GM23338 (cell line): ENCODE measurements at regions not wholly inside any gene's neighbourhood (a gene's known extent, or its start where the extent isn't known, plus 50 kb on each side); places are given as distances from the start of the nearest gene placed in this dataset.
"Not testable (repeated sequence)": the region's sequence is repeated elsewhere in the genome, so short reads cannot be mapped to it uniquely, and the experiment has no call there.

Experiments
- ATAC-seq: fragments of 200-7000 bp; cut with Tn5 transposase; 3 replicates; pipeline ENCODE4 v1.9.1; 2020
- DNase-seq: peaks from one replicate; pipeline ENCODE4 v3.0.0-alpha.2; 2015; ENCODE audit warnings: low spot score
- H2AFZ ChIP-seq: fragments of 200-600 bp; sonication (generic); 2 replicates; pipeline ENCODE4 v1.8.0; 2016; ENCODE audit warnings: antibody characterized with exemption, mild to moderate bottlenecking, moderate library complexity
- H3F3A ChIP-seq: fragments of 200-600 bp; sonication (generic); replicated peaks from 2 replicates; pipeline ENCODE4 v1.8.0; 2017; ENCODE audit warnings: antibody characterized with exemption, mixed run types, low read depth
- H3K27ac ChIP-seq: fragments of 200-600 bp; sonication (generic); 2 replicates; pipeline ENCODE4 v1.6.1; 2016; ENCODE audit warnings: low read depth
- H3K27me3 ChIP-seq: fragments of 200-600 bp; sonication (generic); 2 replicates; pipeline ENCODE4 v1.8.0; 2016; ENCODE audit warnings: mild to moderate bottlenecking, mixed run types, moderate library complexity; ENCODE audit not compliant: insufficient read depth
- H3K36me3 ChIP-seq: fragments of 200-600 bp; sonication (generic); 2 replicates; pipeline ENCODE4 v1.8.0; 2016; ENCODE audit warnings: mild to moderate bottlenecking; ENCODE audit not compliant: insufficient read depth
- H3K4me1 ChIP-seq: fragments of 200-600 bp; sonication (generic); 2 replicates; pipeline ENCODE4 v1.8.0; 2016; ENCODE audit warnings: mild to moderate bottlenecking, moderate library complexity; ENCODE audit not compliant: insufficient read depth
- H3K4me2 ChIP-seq: fragments of 200-600 bp; sonication (generic); 2 replicates; pipeline ENCODE4 v1.7.1; 2017; ENCODE audit warnings: mixed run types
- H3K4me3 ChIP-seq: fragments of 200-600 bp; sonication (generic); 2 replicates; pipeline ENCODE4 v1.6.1; 2016; ENCODE audit warnings: mixed run types
- H3K79me2 ChIP-seq: fragments of 200-600 bp; sonication (generic); replicated peaks from 2 replicates; pipeline ENCODE4 v1.8.0; 2017; ENCODE audit warnings: mild to moderate bottlenecking; ENCODE audit not compliant: insufficient read depth
- H3K9me2 ChIP-seq: fragments of 200-600 bp; sonication (generic); 2 replicates; pipeline ENCODE4 v1.8.0; 2017; ENCODE audit not compliant: insufficient read depth
- H4K20me1 ChIP-seq: fragments of 200-600 bp; sonication (generic); replicated peaks from 2 replicates; pipeline ENCODE4 v1.8.0; 2017; ENCODE audit warnings: mild to moderate bottlenecking; ENCODE audit not compliant: insufficient read depth
- H3K27ac Mint-ChIP-seq: 2 replicates; pipeline ENCODE4 v1.8.0; 2020; ENCODE audit warnings: inconsistent platforms, mild to moderate bottlenecking, moderate library complexity, mixed read lengths
- H3K27me3 Mint-ChIP-seq: 3 replicates; pipeline ENCODE4 v1.8.0; 2022; ENCODE audit warnings: low read depth, mild to moderate bottlenecking, moderate library complexity, mixed read lengths, inconsistent platforms; ENCODE audit not compliant: insufficient read depth, poor library complexity
- H3K36me3 Mint-ChIP-seq: 3 replicates; pipeline ENCODE4 v1.8.0; 2021; ENCODE audit warnings: low read depth, mild to moderate bottlenecking, inconsistent platforms, moderate library complexity, mixed read lengths
- H3K4me1 Mint-ChIP-seq: 3 replicates; pipeline ENCODE4 v1.8.0; 2020; ENCODE audit warnings: mild to moderate bottlenecking, inconsistent platforms, mixed read lengths
- H3K4me3 Mint-ChIP-seq: 3 replicates; pipeline ENCODE4 v1.8.0; 2021; ENCODE audit warnings: moderate library complexity, mild to moderate bottlenecking, inconsistent platforms, mixed read lengths
- H3K9me3 Mint-ChIP-seq: 3 replicates; pipeline ENCODE4 v1.8.0; 2020; ENCODE audit warnings: moderate library complexity, mild to moderate bottlenecking, inconsistent platforms, mixed read lengths
- EZH2 ChIP-seq: fragments of 200-600 bp; sonication (generic); IDR thresholded peaks from one replicate; pipeline ENCODE4 v1.8.0; 2017; ENCODE audit warnings: antibody characterized with exemption, mild to moderate bottlenecking, low read depth; ENCODE audit not compliant: unreplicated experiment
- JUNB ChIP-seq: IDR thresholded peaks from one replicate; pipeline ENCODE4 v1.6.1; 2016; ENCODE audit warnings: antibody characterized with exemption; ENCODE audit not compliant: unreplicated experiment
- STAT1 ChIP-seq: IDR thresholded peaks from one replicate; pipeline ENCODE4 v1.6.1; 2016; ENCODE audit warnings: antibody characterized with exemption; ENCODE audit not compliant: unreplicated experiment
- ZNF114 ChIP-seq: fragments of 250-450 bp; sonication (Bioruptor Pico); IDR thresholded peaks from 2 replicates; pipeline ENCODE4 v1.5.0; 2020; ENCODE audit warnings: mild to moderate bottlenecking, moderate library complexity
- TF ChIP-seq, protein P1 (sequence below): IDR thresholded peaks from one replicate; pipeline ENCODE4 v1.6.1; 2018; ENCODE audit warnings: antibody characterized with exemption; ENCODE audit not compliant: unreplicated experiment
- TF ChIP-seq, protein P2 (sequence below): IDR thresholded peaks from 2 replicates; pipeline ENCODE4 v1.6.1; 2016; ENCODE audit warnings: antibody characterized with exemption
- TF ChIP-seq, protein P3 (sequence below), 2 experiments: fragments of 200-600 bp in 1 of 2; sonication (generic) in 1 of 2; conservative IDR thresholded peaks; 2 replicates each; pipeline versions ENCODE4 v1.5.1 to v1.6.1; 2016 to 2017; ENCODE audit warnings: antibody characterized with exemption in 2 of 2, low read depth in 2 of 2, mild to moderate bottlenecking in 2 of 2, moderate library complexity in 1 of 2

DNA sequence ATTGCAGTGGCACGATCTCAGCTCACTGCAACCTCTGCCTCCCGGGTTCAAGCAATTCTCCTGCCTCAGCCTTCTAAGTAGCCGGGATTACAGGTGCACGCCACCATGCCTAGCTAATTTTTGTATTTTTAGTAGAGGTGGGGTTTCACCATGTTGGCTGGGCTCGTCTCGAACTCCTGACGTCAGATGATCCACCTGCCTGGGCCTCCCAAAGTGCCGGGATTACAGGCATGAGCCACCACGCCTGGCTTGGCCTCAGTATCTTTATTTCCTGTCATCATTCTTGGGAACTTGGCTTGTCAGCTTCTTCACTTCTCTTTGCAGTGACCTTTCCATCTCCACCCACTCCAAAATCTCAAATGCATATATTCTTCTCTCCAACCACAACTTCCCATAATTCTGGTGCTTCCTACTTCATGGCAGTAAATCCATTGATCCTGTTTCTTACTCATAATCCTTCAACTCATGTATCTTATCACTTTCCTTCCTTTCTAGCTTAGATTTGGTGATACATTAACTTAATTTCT, 127.5 kb upstream of the SATB1 start:
- H3K9me3 Mint-ChIP-seq, H3F3A ChIP-seq, H3K27me3 ChIP-seq, H3K79me2 ChIP-seq, DNase-seq, H2AFZ ChIP-seq, H3K36me3 ChIP-seq, H3K27ac ChIP-seq, H3K27ac Mint-ChIP-seq, H3K36me3 Mint-ChIP-seq, H3K4me1 ChIP-seq, H3K4me3 ChIP-seq, ATAC-seq, H3K4me3 Mint-ChIP-seq, H4K20me1 ChIP-seq, H3K4me2 ChIP-seq, H3K4me1 Mint-ChIP-seq, H3K27me3 Mint-ChIP-seq: not testable (repeated sequence)
- H3K9me2 ChIP-seq = peaks cover 11% of the 10 kb centered on the region; the same call in 1 of the 2 replicates

DNA sequence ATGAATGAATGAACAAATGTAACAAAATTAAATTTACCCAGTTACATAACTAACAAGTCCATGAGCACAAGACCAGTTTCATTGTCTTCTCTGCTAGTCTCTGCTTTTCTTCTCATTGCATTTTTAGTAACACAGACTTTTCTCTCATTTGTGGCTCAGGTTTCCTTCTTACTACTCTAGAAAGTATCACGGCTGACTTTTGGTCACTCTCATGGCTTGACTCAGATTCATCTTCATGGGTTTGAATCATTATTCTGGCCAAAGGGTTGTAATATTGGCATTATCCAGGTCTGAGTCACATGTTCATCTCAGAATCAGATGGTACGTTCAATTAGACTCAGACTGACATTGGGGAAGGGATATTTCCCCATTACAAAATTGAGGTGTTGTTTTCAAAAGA, 121.5 kb upstream of the SATB1 start:
- no peak overlapping the region for H3K4me3 Mint-ChIP-seq

More for the DNA sequence above, 121.5 kb upstream of the SATB1 start:
- Histone ChIP-seq H3K9me2 (no peaks in the 10 kb centered on the region), H3F3A (no peaks in the 10 kb centered on the region), H3K27ac (no peak overlapping the region), H3K27me3 (no peaks in the 10 kb centered on the region), H3K79me2 (no peaks in the 10 kb centered on the region), H2AFZ (no peak overlapping the region), H3K4me2 (no peak overlapping the region), H3K36me3 (no peaks in the 10 kb centered on the region), H3K4me3 (no peak overlapping the region), H3K4me1 (no peaks in the 10 kb centered on the region), H4K20me1 (no peaks in the 10 kb centered on the region)
- DNase-seq (no peak), ATAC-seq (no peak)
- TF ChIP-seq JUNB (no peak), ZNF114 (no peak), STAT1 (no peak), EZH2 (no peak)
- TF ChIP-seq, protein P1, sequence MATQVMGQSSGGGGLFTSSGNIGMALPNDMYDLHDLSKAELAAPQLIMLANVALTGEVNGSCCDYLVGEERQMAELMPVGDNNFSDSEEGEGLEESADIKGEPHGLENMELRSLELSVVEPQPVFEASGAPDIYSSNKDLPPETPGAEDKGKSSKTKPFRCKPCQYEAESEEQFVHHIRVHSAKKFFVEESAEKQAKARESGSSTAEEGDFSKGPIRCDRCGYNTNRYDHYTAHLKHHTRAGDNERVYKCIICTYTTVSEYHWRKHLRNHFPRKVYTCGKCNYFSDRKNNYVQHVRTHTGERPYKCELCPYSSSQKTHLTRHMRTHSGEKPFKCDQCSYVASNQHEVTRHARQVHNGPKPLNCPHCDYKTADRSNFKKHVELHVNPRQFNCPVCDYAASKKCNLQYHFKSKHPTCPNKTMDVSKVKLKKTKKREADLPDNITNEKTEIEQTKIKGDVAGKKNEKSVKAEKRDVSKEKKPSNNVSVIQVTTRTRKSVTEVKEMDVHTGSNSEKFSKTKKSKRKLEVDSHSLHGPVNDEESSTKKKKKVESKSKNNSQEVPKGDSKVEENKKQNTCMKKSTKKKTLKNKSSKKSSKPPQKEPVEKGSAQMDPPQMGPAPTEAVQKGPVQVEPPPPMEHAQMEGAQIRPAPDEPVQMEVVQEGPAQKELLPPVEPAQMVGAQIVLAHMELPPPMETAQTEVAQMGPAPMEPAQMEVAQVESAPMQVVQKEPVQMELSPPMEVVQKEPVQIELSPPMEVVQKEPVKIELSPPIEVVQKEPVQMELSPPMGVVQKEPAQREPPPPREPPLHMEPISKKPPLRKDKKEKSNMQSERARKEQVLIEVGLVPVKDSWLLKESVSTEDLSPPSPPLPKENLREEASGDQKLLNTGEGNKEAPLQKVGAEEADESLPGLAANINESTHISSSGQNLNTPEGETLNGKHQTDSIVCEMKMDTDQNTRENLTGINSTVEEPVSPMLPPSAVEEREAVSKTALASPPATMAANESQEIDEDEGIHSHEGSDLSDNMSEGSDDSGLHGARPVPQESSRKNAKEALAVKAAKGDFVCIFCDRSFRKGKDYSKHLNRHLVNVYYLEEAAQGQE = no peak
- TF ChIP-seq, protein P2, sequence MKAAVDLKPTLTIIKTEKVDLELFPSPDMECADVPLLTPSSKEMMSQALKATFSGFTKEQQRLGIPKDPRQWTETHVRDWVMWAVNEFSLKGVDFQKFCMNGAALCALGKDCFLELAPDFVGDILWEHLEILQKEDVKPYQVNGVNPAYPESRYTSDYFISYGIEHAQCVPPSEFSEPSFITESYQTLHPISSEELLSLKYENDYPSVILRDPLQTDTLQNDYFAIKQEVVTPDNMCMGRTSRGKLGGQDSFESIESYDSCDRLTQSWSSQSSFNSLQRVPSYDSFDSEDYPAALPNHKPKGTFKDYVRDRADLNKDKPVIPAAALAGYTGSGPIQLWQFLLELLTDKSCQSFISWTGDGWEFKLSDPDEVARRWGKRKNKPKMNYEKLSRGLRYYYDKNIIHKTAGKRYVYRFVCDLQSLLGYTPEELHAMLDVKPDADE = no peak
- TF ChIP-seq, protein P3, sequence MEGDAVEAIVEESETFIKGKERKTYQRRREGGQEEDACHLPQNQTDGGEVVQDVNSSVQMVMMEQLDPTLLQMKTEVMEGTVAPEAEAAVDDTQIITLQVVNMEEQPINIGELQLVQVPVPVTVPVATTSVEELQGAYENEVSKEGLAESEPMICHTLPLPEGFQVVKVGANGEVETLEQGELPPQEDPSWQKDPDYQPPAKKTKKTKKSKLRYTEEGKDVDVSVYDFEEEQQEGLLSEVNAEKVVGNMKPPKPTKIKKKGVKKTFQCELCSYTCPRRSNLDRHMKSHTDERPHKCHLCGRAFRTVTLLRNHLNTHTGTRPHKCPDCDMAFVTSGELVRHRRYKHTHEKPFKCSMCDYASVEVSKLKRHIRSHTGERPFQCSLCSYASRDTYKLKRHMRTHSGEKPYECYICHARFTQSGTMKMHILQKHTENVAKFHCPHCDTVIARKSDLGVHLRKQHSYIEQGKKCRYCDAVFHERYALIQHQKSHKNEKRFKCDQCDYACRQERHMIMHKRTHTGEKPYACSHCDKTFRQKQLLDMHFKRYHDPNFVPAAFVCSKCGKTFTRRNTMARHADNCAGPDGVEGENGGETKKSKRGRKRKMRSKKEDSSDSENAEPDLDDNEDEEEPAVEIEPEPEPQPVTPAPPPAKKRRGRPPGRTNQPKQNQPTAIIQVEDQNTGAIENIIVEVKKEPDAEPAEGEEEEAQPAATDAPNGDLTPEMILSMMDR (conservative IDR thresholded peaks at IDR 0.05; ENCODE audit: low read depth in 2 of 2) = no peak
- Mint-ChIP-seq H3K27ac (no peak overlapping the region), H3K9me3 (no peaks in the 10 kb centered on the region), H3K36me3 (no peaks in the 10 kb centered on the region), H3K4me1 (no peaks in the 10 kb centered on the region), H3K27me3 (no peaks in the 10 kb centered on the region)
